ENCODE measurements at regions not wholly inside any gene's neighbourhood (a gene's known extent, or its start where the extent isn't known, plus 50 kb on each side); places are given as distances from the start of the nearest gene placed in this dataset.

DNA sequence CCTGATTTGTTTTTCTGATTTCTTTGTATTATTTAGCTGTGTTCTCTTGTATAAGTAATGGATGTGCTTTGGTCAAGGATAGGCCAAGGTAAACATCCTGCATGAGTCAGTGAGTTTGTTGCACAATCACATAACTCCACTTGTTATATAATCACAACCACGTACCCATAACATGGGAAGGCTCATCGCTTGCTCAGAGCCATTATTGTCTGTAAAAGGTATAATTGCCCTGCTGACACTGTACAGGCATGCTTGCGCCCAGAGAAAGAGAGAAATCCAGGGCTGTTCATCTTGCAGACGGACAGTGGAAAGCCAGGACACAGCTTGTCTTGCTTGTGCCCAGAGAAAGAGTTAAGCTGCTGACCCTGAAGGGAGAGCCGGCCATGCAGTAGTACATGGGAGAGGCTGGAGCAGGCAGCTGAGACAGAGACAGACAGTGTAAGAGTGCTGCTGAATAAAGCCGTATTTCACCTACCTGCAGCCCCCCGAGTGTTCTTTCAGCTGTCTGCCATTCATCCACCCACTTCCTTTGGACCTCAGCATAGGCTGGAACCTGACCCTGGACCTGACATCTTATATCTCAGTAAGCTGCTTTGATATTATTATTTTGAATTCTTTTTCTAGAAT is 174.7 kb upstream of the DAAM1 start:
- no peaks in the 10 kb centered on the region for H3K9me3 ChIP-seq (ENCODE audit: control insufficient read depth, low read depth, low read length)
- no peaks in the 10 kb centered on the region for H3K27me3 ChIP-seq (ENCODE audit: control insufficient read depth, extremely low read depth, insufficient read depth, low read length)
- no peaks in the 10 kb centered on the region for H3K36me3 ChIP-seq (ENCODE audit: control insufficient read depth in 2 of 2, extremely low read depth in 1 of 2, insufficient read depth in 2 of 2, low read length in 2 of 2)
- no peaks in the 10 kb centered on the region for H3K79me2 ChIP-seq (ENCODE audit: control insufficient read depth, insufficient read depth, low read length)
- H3K4me3 ChIP-seq (ENCODE audit: control insufficient read depth in 2 of 3, extremely low read depth in 1 of 3, insufficient read depth in 2 of 3, low read depth in 1 of 3, low read length in 3 of 3), result no peak overlapping the region
- H2AFZ ChIP-seq (ENCODE audit: control insufficient read depth, low read length), result no peak overlapping the region
- FAIRE-seq (no peak), DNase-seq (ENCODE audit: low read depth, low spot score) (no peak)
- TF ChIP-seq, protein P1, sequence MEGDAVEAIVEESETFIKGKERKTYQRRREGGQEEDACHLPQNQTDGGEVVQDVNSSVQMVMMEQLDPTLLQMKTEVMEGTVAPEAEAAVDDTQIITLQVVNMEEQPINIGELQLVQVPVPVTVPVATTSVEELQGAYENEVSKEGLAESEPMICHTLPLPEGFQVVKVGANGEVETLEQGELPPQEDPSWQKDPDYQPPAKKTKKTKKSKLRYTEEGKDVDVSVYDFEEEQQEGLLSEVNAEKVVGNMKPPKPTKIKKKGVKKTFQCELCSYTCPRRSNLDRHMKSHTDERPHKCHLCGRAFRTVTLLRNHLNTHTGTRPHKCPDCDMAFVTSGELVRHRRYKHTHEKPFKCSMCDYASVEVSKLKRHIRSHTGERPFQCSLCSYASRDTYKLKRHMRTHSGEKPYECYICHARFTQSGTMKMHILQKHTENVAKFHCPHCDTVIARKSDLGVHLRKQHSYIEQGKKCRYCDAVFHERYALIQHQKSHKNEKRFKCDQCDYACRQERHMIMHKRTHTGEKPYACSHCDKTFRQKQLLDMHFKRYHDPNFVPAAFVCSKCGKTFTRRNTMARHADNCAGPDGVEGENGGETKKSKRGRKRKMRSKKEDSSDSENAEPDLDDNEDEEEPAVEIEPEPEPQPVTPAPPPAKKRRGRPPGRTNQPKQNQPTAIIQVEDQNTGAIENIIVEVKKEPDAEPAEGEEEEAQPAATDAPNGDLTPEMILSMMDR (optimal IDR thresholded peaks at IDR 0.05 in 1 of 3, IDR thresholded peaks at IDR 0.05 in 1 of 3, conservative IDR thresholded peaks at IDR 0.05 in 1 of 3; ENCODE audit: extremely low read depth in 1 of 3, insufficient read depth in 2 of 3, low read length in 3 of 3), result no peak
- no peak for TF ChIP-seq EZH2 (IDR thresholded peaks at IDR 0.05; ENCODE audit: low read length)
- H4K20me1 ChIP-seq (ENCODE audit: control insufficient read depth, extremely low read depth, insufficient read depth, low read length), result no peaks in the 10 kb centered on the region
- H3K4me2 ChIP-seq (ENCODE audit: control insufficient read depth, extremely low read depth, insufficient read depth, low read depth, low read length), result no peak overlapping the region
- H3K9ac ChIP-seq (ENCODE audit: control insufficient read depth, extremely low read depth, insufficient read depth, low read length), result no peak overlapping the region
- dilution Hi-C loops (cut with MboI; ENCODE audit: extremely low pct_ligation_motif_present, low sequenced_read_pairs), result no loop called here
- H3K4me1 ChIP-seq (ENCODE audit: control insufficient read depth, extremely low read depth, insufficient read depth, low read length), result no peaks in the 10 kb centered on the region
- H3K9me1 ChIP-seq (ENCODE audit: control insufficient read depth, extremely low read depth, insufficient read depth, low read length), result no peaks in the 10 kb centered on the region
- no peak overlapping the region for H3K27ac ChIP-seq (ENCODE audit: control insufficient read depth, insufficient read depth, low read length)

DNA sequence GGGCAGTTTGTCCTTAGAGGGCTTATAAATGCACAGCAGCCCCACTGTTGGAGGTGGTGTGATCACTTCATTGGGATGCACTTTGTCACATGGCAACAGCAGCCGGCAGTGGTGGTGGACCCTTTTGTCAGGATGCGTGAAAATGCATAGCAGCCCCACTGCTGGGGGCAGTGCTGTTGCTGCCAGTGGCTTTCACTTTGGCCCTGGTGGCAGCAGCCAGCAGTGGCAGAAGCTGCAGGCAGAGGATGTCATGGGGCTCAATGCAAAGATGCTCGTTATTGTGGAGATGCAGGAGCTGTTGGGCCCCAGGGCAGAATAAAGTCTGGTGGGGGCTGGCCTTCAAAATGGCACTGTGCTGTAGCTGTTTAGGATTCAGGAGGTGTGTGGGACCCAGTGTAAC is 173.0 kb upstream of the DAAM1 start:
- no peak for DNase-seq (ENCODE audit: low read depth, low spot score)
- H2AFZ ChIP-seq (ENCODE audit: control insufficient read depth, low read length), result no peak overlapping the region
- TF ChIP-seq, protein P1 (optimal IDR thresholded peaks at IDR 0.05 in 1 of 3, IDR thresholded peaks at IDR 0.05 in 1 of 3, conservative IDR thresholded peaks at IDR 0.05 in 1 of 3; ENCODE audit: extremely low read depth in 1 of 3, insufficient read depth in 2 of 3, low read length in 3 of 3), result no peak
- TF ChIP-seq EZH2 (IDR thresholded peaks at IDR 0.05; ENCODE audit: low read length), result no peak
- no peak overlapping the region for H3K27ac ChIP-seq (ENCODE audit: control insufficient read depth, insufficient read depth, low read length)
- no peaks in the 10 kb centered on the region for H3K79me2 ChIP-seq (ENCODE audit: control insufficient read depth, insufficient read depth, low read length)
- H3K9me1 ChIP-seq (ENCODE audit: control insufficient read depth, extremely low read depth, insufficient read depth, low read length), result no peaks in the 10 kb centered on the region
- H3K9me3 ChIP-seq (ENCODE audit: control insufficient read depth, low read depth, low read length), result no peaks in the 10 kb centered on the region
- H3K27me3 ChIP-seq (ENCODE audit: control insufficient read depth, extremely low read depth, insufficient read depth, low read length), result no peaks in the 10 kb centered on the region
- no peaks in the 10 kb centered on the region for H4K20me1 ChIP-seq (ENCODE audit: control insufficient read depth, extremely low read depth, insufficient read depth, low read length)
- no peaks in the 10 kb centered on the region for H3K4me1 ChIP-seq (ENCODE audit: control insufficient read depth, extremely low read depth, insufficient read depth, low read length)
- no peak overlapping the region for H3K9ac ChIP-seq (ENCODE audit: control insufficient read depth, extremely low read depth, insufficient read depth, low read length)
- FAIRE-seq, result no peak
- no peak overlapping the region for H3K4me2 ChIP-seq (ENCODE audit: control insufficient read depth, extremely low read depth, insufficient read depth, low read depth, low read length)
- H3K4me3 ChIP-seq (ENCODE audit: control insufficient read depth in 2 of 3, extremely low read depth in 1 of 3, insufficient read depth in 2 of 3, low read depth in 1 of 3, low read length in 3 of 3), result no peak overlapping the region
- dilution Hi-C loops (cut with MboI; ENCODE audit: extremely low pct_ligation_motif_present, low sequenced_read_pairs), result no loop called here
- no peaks in the 10 kb centered on the region for H3K36me3 ChIP-seq (ENCODE audit: control insufficient read depth in 2 of 2, extremely low read depth in 1 of 2, insufficient read depth in 2 of 2, low read length in 2 of 2)

Data from keratinocyte (primary cell).